ENCODE measurements at regions not wholly inside any gene's neighbourhood (a gene's known extent, or its start where the extent isn't known, plus 50 kb on each side); places are given as distances from the start of the nearest gene placed in this dataset.
"Not testable (repeated sequence)": the region's sequence is repeated elsewhere in the genome, so short reads cannot be mapped to it uniquely, and the experiment has no call there.

DNA sequence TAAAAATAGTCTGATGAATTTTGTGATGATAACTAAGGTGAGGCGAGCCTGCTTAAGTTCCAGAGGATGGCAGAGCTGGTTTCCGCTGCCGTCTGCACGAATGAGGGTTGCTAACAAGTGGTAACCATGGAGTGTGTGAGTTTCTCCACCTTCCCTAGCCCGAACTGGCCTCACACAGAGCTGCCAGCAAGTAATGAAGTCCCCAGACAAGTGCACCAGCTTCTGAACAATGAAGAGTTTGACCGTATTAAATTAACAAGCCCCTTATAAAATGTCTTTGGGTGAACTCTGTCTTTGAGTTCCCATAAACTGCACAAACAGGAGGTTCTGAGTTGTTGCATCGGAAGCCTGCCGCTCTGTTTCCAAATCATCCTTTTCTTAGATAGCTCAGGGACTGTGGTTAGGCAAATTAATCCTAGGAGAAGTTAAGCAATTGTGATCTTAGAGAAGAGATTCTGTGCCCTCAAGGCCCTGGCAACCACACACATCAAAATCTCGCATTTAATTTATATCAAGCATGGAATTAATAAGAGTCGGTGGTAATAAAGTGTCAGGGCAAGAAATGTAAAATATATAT, 274.1 kb upstream of the DAAM1 start:
- TF ChIP-seq, protein P1, sequence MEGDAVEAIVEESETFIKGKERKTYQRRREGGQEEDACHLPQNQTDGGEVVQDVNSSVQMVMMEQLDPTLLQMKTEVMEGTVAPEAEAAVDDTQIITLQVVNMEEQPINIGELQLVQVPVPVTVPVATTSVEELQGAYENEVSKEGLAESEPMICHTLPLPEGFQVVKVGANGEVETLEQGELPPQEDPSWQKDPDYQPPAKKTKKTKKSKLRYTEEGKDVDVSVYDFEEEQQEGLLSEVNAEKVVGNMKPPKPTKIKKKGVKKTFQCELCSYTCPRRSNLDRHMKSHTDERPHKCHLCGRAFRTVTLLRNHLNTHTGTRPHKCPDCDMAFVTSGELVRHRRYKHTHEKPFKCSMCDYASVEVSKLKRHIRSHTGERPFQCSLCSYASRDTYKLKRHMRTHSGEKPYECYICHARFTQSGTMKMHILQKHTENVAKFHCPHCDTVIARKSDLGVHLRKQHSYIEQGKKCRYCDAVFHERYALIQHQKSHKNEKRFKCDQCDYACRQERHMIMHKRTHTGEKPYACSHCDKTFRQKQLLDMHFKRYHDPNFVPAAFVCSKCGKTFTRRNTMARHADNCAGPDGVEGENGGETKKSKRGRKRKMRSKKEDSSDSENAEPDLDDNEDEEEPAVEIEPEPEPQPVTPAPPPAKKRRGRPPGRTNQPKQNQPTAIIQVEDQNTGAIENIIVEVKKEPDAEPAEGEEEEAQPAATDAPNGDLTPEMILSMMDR (IDR thresholded peaks at IDR 0.05; ENCODE audit: insufficient read depth, low read depth, low read length) = no peak
- no peak for DNase-seq (ENCODE audit: low read depth)
- H3K27me3 ChIP-seq (ENCODE audit: control insufficient read depth, insufficient read depth, low read length) = no peaks in the 10 kb centered on the region
- no peak overlapping the region for H3K4me3 ChIP-seq (ENCODE audit: low read depth, low read length)
- no peaks in the 10 kb centered on the region for H3K36me3 ChIP-seq (ENCODE audit: control insufficient read depth, insufficient read depth, low read length)
- POLR2A ChIA-PET = no interaction called here
- CTCF ChIA-PET = interaction anchor here (2.1 kb wide), 1 partner anchor 25 kb away, joined by 9 read pairs; no protein-coding TSS in a partner anchor

GRCh38 chr14:58915646-58916045, 272.8 kb upstream of the DAAM1 start:
- no peaks in the 10 kb centered on the region for H3K36me3 ChIP-seq (ENCODE audit: control insufficient read depth, insufficient read depth, low read length)
- no peaks in the 10 kb centered on the region for H3K27me3 ChIP-seq (ENCODE audit: control insufficient read depth, insufficient read depth, low read length)
- POLR2A ChIA-PET = no interaction called here
- DNase-seq (ENCODE audit: low read depth) = no peak
- CTCF ChIA-PET = interaction anchor here (2.1 kb wide), 1 partner anchor 24 kb away, joined by 9 read pairs; no protein-coding TSS in a partner anchor
- H3K4me3 ChIP-seq (ENCODE audit: low read depth, low read length) = no peak overlapping the region
- TF ChIP-seq, protein P1 (IDR thresholded peaks at IDR 0.05; ENCODE audit: insufficient read depth, low read depth, low read length) = no peak

GRCh38 chr14:58918066-58918738, 270.3 kb upstream of the DAAM1 start:
- POLR2A ChIA-PET = no interaction called here
- CTCF ChIA-PET = interaction anchor here (1.8 kb wide), 1 partner anchor 10 kb away, joined by 6 read pairs; no protein-coding TSS in a partner anchor
- Histone ChIP-seq H3K36me3 (ENCODE audit: control insufficient read depth, insufficient read depth, low read length) (no peaks in the 10 kb centered on the region), H3K27me3 (ENCODE audit: control insufficient read depth, insufficient read depth, low read length) (no peaks in the 10 kb centered on the region), H3K4me3 (ENCODE audit: low read depth, low read length) (no peak overlapping the region)
- DNase-seq (ENCODE audit: low read depth) = no peak
- TF ChIP-seq, protein P1 (IDR thresholded peaks at IDR 0.05; ENCODE audit: insufficient read depth, low read depth, low read length) = no peak

DNA sequence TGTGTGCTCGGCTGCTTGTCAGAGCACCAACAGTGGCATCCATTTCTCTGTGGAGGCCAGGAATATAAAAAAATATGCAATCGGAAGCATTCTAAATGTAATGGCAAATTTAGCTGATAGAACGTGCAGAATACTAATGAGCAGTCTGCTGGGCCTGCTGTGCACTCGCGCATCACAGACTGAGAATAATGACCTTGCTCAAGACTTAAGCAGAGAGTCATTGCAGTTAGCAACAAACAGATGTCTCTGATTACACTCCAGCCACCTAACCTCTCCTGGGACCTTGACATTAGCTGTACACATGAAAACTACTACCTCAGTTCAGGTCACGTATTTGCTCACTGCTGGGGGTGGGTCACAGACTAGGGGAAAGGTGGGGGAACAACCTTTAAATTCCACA, 269.2 kb upstream of the DAAM1 start:
- CTCF ChIA-PET = interaction anchor here (0.7 to 1.8 kb wide), 2 partner anchors 9 to 20 kb away, joined by 3 to 6 read pairs; no protein-coding TSS in a partner anchor
- POLR2A ChIA-PET = no interaction called here
- DNase-seq (ENCODE audit: low read depth) = no peak

DNA sequence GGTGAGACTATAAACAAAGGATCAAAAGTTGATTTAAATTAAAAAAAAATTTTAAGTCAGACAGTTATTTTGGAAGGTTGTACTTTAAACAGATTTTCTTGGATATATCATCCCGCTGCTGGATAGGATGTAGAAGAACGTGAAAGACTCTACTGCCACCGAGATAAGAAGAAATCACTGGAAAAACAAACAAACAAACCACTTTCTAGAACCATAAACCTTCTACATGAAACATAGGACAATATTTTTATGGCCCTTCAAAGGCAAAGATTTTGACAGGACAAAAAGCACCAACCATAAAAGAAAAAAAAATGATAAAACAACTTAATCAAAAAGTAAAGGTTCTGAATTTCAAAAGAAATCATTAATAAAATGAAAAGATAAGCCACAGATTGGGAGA, 268.2 kb upstream of the DAAM1 start:
- no peak for DNase-seq (ENCODE audit: low read depth)
- POLR2A ChIA-PET = no interaction called here
- H3K36me3 ChIP-seq (ENCODE audit: control insufficient read depth, insufficient read depth, low read length) = no peaks in the 10 kb centered on the region
- H3K27me3 ChIP-seq (ENCODE audit: control insufficient read depth, insufficient read depth, low read length) = peaks cover 9% of the 10 kb centered on the region; the same call in 1 of the 2 replicates
- TF ChIP-seq, protein P1 (IDR thresholded peaks at IDR 0.05; ENCODE audit: insufficient read depth, low read depth, low read length) = no peak
- H3K4me3 ChIP-seq (ENCODE audit: low read depth, low read length) = no peak overlapping the region
- CTCF ChIA-PET = interaction anchor here (0.6 to 1.8 kb wide), 2 partner anchors 8 to 384 kb away, joined by 3 to 6 read pairs; no protein-coding TSS in a partner anchor

More for the DNA sequence above, 269.2 kb upstream of the DAAM1 start:
- no peak overlapping the region for H3K4me3 ChIP-seq (ENCODE audit: low read depth, low read length)
- H3K27me3 ChIP-seq (ENCODE audit: control insufficient read depth, insufficient read depth, low read length) = peaks cover 5% of the 10 kb centered on the region; the same call in 1 of the 2 replicates
- no peaks in the 10 kb centered on the region for H3K36me3 ChIP-seq (ENCODE audit: control insufficient read depth, insufficient read depth, low read length)
- TF ChIP-seq, protein P1 (IDR thresholded peaks at IDR 0.05; ENCODE audit: insufficient read depth, low read depth, low read length) = no peak

DNA sequence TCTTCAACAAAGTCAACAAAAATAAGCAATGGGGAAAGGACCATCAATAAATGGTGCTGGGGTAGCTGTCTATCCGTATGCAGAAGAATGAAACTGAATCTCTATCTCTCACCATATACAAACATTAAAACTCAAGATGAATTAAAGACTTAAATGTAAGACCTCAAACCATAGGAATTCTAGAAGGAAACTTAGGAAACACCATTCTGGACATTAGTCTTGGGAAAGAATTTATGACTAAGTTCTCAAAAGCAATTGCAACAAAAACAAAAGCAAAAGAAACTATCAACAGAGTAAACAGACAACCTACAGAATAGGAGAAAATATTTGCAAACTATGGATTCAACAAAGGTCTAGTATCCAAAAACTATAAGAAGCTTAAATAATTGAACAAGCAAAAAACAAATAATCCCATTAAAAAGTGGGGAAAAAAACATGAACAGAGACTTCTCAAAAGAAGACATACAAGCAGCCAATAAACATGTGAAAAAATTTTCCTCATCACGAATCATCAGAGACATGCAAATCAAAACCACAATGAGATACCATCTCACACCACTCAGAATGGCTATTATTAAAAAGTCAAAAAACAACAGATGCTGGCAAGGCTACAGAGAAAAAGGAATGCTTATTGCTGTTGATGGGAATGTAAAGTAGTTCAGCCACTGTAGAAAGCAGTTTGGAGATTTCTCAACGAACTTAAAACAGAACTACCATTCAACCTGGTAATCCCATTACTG, 266.1 kb upstream of the DAAM1 start:
- H3K4me3 ChIP-seq (ENCODE audit: low read depth, low read length); H3K27me3 ChIP-seq (ENCODE audit: control insufficient read depth, insufficient read depth, low read length); H3K36me3 ChIP-seq (ENCODE audit: control insufficient read depth, insufficient read depth, low read length); DNase-seq (ENCODE audit: low read depth); CTCF ChIA-PET; POLR2A ChIA-PET: not testable (repeated sequence)

Data from BJ (cell line).